Right lobe of liver (tissue), 4 donors: ENCODE measurements at regions not wholly inside any gene's neighbourhood (a gene's known extent, or its start where the extent isn't known, plus 50 kb on each side); places are given as distances from the start of the nearest gene placed in this dataset.

Source experiments
- CTCF ChIP-seq, 4 donors: fragments of 200-600 bp in 3 of 4; fragments of 450-650 bp in 1 of 4; IDR thresholded peaks; one replicate each; pipeline versions ENCODE4 v1.5.1 to v1.8.0; 2016 to 2022; ENCODE audit warnings: antibody characterized with exemption in 4 of 4, mild to moderate bottlenecking in 2 of 4
- POLR2A ChIP-seq: fragments of 450-650 bp; IDR thresholded peaks from one replicate; pipeline ENCODE4 v1.6.1; 2017; ENCODE audit warnings: antibody characterized with exemption, mild to moderate bottlenecking
- donor health status: DM: no; HTN: no; CAD: no.
- donor health status: DM: no; HTN: no; CAD: no.
- donor health status: DM: no; HTN: yes; CAD: no.

GRCh38 chr7:149664666-149665065, 108.7 kb downstream of the ZNF467 start:
- TF ChIP-seq CTCF (IDR thresholded peaks at IDR 0.05) (no peak), POLR2A (no peak)
